ENCODE measurements at regions not wholly inside any gene's neighbourhood (a gene's known extent, or its start where the extent isn't known, plus 50 kb on each side); places are given as distances from the start of the nearest gene placed in this dataset.

DNA sequence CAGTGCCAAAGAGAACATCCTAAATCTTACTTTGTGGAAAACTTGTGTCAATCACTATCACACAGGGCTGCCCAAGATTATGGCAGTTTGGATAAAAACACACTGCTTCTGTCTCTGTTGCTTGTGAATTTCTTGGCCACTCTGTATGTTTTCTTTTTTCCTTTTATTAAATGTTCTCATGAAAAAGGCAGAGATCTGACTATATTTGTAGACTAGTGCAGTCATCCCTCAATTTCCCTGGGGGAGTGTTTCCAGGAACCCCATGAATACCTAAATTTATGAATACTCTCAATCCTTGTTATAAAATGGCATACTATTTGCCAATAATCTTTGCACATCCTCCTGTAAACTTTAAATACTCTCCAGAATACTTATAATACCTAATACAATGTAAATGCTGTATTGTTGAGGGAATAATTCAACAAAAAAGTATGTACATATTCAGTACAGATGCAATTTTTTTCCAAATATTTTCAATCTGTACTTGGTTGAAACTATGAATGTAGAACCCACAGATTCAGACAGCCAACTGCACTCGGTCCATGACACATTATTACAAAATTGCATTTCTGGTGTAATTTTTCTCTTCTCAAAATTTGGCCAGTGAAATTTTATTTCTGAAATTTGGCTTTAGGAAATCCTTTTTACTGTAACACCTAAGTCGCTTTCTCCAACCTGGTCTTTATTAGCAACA, 391.9 kb upstream of the PRR16 start:
- intact Hi-C loops (cut with DNase I; ENCODE audit: low total_unique reads) = no loop called here
- Histone ChIP-seq H3K9me3 (no peaks in the 10 kb centered on the region), H3K4me3 (no peak overlapping the region), H3K36me3 (no peaks in the 10 kb centered on the region), H3K27ac (no peak overlapping the region), H3K27me3 (no peaks in the 10 kb centered on the region), H3K4me1 (no peaks in the 10 kb centered on the region)
- no peak for TF ChIP-seq POLR2A (IDR thresholded peaks at IDR 0.05)
- no peak for TF ChIP-seq POLR2AphosphoS5 (IDR thresholded peaks at IDR 0.05)
- TF ChIP-seq, protein P1, sequence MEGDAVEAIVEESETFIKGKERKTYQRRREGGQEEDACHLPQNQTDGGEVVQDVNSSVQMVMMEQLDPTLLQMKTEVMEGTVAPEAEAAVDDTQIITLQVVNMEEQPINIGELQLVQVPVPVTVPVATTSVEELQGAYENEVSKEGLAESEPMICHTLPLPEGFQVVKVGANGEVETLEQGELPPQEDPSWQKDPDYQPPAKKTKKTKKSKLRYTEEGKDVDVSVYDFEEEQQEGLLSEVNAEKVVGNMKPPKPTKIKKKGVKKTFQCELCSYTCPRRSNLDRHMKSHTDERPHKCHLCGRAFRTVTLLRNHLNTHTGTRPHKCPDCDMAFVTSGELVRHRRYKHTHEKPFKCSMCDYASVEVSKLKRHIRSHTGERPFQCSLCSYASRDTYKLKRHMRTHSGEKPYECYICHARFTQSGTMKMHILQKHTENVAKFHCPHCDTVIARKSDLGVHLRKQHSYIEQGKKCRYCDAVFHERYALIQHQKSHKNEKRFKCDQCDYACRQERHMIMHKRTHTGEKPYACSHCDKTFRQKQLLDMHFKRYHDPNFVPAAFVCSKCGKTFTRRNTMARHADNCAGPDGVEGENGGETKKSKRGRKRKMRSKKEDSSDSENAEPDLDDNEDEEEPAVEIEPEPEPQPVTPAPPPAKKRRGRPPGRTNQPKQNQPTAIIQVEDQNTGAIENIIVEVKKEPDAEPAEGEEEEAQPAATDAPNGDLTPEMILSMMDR (IDR thresholded peaks at IDR 0.05) = no peak
- TF ChIP-seq EP300 (IDR thresholded peaks at IDR 0.05) = no peak
- DNase-seq = no peak
- 88 to 97% (median 92%) methylated on average over 2 of the region's 2 CpGs for WGBS, 5 donors

DNA sequence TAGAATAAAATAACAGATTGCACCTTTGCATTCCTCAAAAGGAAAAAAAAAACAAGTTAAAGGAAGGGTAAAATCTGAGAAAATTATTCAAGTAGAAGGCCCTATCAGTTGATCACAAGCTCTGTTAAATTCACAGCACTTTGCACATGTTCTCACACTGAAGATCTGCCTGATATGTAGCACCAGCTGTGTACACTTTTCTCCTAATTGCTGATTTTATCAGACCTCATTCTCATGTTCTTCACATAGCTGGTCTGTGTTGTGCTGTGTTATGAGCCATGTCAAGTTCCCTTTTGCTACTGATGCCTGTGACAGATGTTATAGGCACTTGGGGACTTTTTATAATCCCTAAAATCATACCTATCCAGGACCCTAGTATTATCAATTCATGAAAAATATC, 390.4 kb upstream of the PRR16 start:
- no peaks in the 10 kb centered on the region for H3K4me1 ChIP-seq
- no peak for TF ChIP-seq POLR2A (IDR thresholded peaks at IDR 0.05)
- TF ChIP-seq, protein P1 (IDR thresholded peaks at IDR 0.05) = no peak
- intact Hi-C loops (cut with DNase I; ENCODE audit: low total_unique reads) = no loop called here

DNA sequence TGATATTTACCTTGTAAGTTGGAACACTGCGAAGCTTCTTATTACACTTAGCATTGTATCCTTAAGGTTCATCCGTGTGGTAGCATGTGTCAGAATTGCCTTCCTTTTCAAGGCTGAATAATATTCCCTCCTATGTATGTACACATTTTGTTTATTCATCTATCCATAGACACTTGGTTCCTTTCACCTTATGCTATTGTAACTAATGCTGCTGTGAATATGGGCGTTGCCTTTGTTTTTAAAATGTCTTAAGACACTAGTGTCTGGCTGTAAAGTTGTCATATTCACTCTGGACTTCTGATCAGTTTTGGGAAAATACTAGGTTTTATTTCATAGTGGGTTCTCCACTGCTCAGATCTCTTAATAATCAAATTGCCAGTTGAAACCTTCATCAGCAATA, 383.3 kb upstream of the PRR16 start:
- no peak for DNase-seq
- no peak overlapping the region for H3K27ac ChIP-seq
- TF ChIP-seq, protein P1 (IDR thresholded peaks at IDR 0.05) = no peak
- no peak for TF ChIP-seq POLR2A (IDR thresholded peaks at IDR 0.05)
- TF ChIP-seq POLR2AphosphoS5 (IDR thresholded peaks at IDR 0.05) = no peak
- no peak overlapping the region for H3K4me3 ChIP-seq
- no peaks in the 10 kb centered on the region for H3K36me3 ChIP-seq
- WGBS, 5 donors = 54 to 89% (median 69%) methylated on average over 3 of the region's 3 CpGs
- H3K4me1 ChIP-seq = no peaks in the 10 kb centered on the region
- H3K9me3 ChIP-seq = no peaks in the 10 kb centered on the region
- intact Hi-C loops (cut with DNase I; ENCODE audit: low total_unique reads) = no loop called here
- no peaks in the 10 kb centered on the region for H3K27me3 ChIP-seq

More for the DNA sequence above, 390.4 kb upstream of the PRR16 start:
- DNase-seq = no peak
- no peak overlapping the region for H3K27ac ChIP-seq
- no peak overlapping the region for H3K4me3 ChIP-seq
- no peaks in the 10 kb centered on the region for H3K9me3 ChIP-seq
- H3K27me3 ChIP-seq = no peaks in the 10 kb centered on the region
- no peaks in the 10 kb centered on the region for H3K36me3 ChIP-seq

DNA sequence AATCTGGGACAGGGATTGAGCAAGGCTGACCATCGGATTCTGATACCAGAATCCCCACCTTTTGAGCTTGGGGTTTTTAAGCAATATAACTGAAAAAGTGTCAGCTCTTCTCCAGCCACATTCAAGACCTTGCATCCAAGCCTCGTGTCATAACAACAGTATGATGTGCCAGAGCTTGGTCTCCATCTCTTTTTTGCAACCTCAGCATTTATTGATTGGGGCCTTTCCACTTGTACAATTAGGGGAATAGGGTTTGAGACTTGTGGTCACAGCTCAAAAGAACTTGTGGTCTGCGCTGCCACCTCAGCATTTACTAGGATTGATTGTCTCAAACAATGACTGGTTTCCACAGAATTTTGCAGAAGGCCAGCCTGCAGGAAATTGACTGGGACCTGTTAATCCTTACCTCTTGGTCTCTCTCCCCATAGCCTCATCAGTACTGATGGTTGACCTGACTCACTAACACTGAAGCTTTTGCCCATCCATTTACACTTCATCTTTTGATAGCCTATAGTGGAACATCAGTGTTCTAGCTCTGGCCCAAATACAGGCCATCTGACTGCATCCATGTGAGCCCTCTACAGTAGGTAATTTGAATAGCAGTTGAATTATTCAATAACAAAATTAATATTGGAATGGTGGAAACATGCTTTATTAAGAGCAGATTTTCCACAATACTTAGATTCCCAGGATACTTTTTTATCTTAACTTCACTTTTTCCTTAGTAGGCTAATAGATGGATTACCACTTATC, 381.6 kb upstream of the PRR16 start:
- Histone ChIP-seq H3K36me3 (no peaks in the 10 kb centered on the region), H3K4me3 (no peak overlapping the region), H3K27ac (no peak overlapping the region), H3K4me1 (no peaks in the 10 kb centered on the region), H3K9me3 (no peaks in the 10 kb centered on the region), H3K27me3 (no peaks in the 10 kb centered on the region)
- intact Hi-C loops (cut with DNase I; ENCODE audit: low total_unique reads) = no loop called here
- DNase-seq = no peak
- TF ChIP-seq, protein P1 (IDR thresholded peaks at IDR 0.05) = no peak
- TF ChIP-seq EP300 (IDR thresholded peaks at IDR 0.05) (no peak), POLR2A (IDR thresholded peaks at IDR 0.05) (no peak), POLR2AphosphoS5 (IDR thresholded peaks at IDR 0.05) (no peak)
- 87 to 90% (median 88%) methylated on average over 3 of the region's 3 CpGs for WGBS, 5 donors
